HG02642 (cell line): ENCODE measurements at regions not wholly inside any gene's neighbourhood (a gene's known extent, or its start where the extent isn't known, plus 50 kb on each side); places are given as distances from the start of the nearest gene placed in this dataset.

ENCODE experiments used
- ATAC-seq: cut with Tn5 transposase; IDR thresholded peaks from one replicate; pipeline ENCODE4 v1.9.1; 2021; ENCODE audit warnings: mild to moderate bottlenecking; ENCODE audit not compliant: unreplicated experiment, poor library complexity

DNA sequence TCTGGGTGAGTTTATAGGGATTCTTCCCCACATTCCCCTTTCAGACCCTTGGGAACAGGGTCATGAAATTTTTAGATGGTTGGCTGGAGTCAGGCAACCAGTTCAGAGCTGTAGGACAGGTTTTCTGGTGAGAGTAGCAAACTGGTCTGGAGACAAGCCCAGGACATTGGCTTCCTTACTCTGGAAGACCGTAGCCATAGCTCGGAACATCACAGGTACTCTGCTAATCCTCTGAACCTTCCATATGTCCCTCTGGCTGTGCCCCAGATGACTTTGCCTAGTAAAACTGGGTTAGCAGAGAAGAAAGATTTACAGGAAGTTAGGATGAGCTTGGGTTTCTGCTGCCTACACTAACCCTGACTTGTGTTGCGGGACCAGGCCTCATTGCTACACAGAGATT, 104.5 kb upstream of the MKLN1 start:
- ATAC-seq = no peak

DNA sequence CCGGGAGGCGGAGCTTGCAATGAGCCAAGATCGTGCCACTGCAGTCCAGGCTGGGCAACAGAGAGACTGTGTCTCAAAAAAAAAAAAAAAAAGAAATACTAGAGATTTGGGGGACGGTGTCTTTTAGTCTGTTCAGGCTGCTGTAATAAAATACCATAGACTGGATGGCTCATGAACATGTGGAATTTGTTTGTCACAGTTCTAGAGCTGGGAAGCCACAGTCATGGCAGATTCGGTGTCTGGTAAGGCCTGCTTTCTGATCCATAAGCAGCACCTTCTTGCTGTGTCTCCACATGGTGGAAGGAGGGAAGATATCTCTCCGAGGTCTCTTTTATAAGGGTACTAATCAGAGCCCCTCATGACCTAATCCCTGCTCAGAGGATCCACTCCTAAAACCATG, 102.7 kb upstream of the MKLN1 start:
- no peak for ATAC-seq

DNA sequence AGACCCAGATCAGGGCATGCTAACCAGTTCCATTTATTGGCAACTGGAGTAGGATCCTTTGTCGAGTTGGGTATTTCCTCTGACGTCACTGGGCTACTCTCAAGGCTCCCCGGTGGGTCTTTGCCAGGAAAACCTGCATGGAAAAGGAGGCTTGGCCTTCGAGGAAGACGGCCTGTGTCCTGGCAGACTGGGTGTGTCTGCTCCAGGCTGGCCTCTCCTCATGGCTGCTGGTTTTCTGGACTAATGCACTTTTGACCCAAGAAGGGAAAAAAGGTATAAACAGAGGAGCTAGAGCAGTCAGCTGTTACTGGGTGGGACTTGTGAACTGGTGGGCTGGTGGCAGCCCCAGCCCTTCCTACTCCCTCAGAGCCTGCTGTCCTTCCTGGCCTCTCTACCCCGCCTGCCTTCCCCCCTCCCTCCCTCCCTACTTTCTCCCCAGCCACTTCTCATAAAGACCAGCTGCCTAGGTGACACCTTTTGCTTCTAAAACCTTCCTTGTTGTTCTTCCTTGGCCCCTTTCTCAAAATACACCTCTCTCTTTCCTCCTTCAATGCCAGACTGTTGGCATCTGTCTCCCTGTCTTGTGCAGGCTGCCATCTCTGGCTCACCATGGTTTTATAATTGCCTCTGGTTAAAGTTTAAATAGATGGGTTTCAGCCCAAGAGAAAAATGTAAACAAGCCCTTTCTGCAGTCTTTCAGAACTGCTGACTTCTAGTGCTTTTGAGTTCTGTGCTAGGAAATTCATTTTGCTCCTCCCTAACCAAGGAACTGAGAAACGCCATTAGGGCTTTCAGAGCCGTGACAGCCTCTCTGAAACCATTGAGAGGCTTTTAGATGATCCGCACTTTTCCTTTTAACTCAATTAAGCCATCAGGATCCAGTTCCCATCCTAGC, 101.8 kb upstream of the MKLN1 start:
- no peak for ATAC-seq

DNA sequence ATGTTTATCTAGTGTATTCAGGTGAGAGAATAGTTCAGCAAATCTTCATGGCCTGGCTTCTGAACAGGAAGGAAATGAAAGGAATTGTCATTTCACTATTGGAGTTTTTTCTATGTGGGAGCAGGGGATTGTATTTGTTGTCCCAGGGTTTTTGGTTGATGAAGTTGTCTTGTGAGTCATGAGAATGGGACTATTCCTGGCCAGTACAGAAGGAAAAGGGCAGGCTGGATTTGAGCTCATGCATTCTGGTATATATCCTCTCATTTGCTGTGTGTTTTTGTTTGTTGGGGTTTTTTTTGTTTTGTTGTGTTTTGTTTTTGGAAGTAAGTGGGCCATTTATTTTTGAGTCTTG, 101.2 kb upstream of the MKLN1 start:
- no peak for ATAC-seq

GRCh38 chr7:131231381-131232220, 96.1 kb upstream of the MKLN1 start:
- peak; percentile 81 for ATAC-seq

DNA sequence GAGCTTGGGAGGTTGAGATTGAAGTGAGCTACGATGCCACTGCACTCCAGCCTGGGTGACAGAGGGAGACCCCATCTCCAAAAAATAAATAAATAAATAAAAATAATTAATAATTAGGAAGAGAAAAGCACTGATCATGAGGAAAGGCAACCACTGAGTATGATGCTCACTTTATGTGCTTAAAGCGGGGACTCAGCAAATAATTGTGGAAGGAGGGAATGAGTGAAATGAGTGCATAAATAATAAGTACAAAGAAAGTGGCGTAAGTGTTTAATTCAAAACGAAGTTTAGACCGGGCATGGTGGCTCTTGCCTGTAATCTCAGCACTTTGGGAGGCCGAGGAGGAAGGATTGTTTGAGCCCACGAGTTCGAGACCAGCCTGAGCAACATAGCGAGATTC, 94.9 kb upstream of the MKLN1 start:
- ATAC-seq = no peak

DNA sequence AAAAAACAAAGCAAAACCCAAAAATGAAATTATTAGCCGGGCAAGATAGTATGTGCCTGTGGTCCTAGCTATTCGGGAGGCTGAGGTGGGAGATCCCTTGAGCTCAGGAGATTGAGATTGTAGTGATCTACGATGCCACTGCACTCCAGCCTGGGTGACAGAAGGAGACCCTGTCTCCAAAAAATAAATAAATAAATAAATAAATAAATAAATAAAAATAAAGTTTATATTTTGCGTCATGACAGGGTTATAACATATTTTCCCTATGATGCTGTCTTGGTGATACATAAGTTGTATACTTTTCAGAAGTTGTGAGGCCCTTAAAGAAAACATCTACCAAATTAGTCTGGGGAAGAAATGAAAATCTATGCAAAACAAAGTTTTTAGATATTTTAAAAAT, 94.5 kb upstream of the MKLN1 start:
- no peak for ATAC-seq

- ATAC-seq = no peak
Observed at GRCh38 chr7:131234719-131235488, 92.8 kb upstream of the MKLN1 start.

GRCh38 chr7:131235489-131236317, 92.0 kb upstream of the MKLN1 start:
- no peak for ATAC-seq

- ATAC-seq = no peak
Observed at GRCh38 chr7:131236318-131236672, 91.4 kb upstream of the MKLN1 start.

DNA sequence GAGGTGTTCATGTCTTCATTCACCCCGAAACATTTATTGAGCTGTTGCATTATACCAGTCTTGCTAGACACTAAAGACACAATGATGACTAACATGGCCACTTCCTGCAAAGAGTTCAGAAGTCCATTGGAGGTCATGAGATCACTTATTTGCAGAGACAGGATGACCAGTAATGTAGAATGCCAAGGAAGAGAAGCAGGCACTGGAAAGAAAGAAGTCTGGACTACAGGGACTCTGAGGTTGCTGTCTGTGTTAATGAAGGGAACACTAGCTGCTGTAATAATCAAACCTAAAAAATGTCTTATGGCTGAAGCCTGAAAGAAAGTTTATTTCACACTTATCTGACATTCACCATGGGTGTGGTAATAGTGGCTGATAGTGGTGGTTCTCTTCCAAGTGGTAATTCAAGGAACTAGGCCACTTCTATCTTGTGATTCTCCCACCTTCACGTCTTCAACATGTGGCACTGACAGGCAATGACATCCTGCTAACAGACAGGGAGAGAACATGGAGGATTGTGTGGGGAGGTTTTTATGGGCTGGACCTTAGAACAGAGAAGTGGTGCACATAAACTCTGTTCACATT, 89.2 kb upstream of the MKLN1 start:
- no peak for ATAC-seq

DNA sequence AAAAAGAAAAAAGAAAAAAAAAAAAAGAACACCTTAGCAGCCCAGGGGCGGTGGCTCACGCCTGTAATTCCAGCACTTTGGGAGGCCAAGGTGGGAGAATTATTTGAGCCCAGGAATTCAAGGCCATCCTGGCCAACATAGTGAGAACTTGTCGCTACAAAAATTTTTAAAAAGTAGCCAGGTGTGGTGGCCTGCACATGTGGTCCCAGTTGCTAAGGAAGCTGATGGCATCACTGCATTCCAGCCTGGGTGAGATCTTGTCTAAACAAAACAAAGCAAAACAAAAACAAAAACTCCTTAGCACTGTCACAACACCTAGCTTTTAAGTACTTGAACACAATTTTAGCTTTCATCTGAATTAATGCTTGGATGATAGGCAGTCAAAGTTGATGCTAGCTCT, 86.3 kb upstream of the MKLN1 start:
- no peak for ATAC-seq

GRCh38 chr7:131242123-131242650, 85.5 kb upstream of the MKLN1 start:
- no peak for ATAC-seq

DNA sequence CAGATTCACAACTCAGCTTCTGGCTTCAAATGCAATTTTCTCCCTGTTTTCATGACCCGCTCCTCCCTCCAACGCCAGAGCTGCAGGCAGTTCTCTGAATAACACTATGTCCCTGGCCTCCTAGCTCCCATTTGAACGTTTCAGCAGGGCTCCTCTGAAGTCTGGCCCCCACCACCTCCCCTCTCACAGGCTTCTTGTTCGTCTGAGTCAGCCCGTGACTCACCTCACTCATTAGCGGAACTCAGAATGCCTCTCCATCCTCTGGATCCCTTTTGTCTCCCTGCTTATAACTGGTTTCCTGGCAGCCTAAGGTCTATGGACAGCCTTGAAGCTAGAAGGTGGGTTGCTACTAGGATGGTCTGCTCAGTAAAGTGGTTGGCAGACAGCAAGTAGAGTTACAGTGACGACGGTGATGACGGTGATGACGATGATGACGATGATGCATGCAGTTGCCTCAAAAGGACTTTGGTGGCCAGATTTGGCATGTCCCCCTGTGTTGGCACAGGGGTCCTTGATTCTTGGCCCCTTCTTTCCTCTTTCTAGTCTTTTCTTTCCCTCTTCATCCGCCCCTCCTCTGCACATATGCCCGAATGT, 83.3 kb upstream of the MKLN1 start:
- no peak for ATAC-seq

GRCh38 chr7:131249003-131249402, 78.7 kb upstream of the MKLN1 start:
- ATAC-seq = no peak

GRCh38 chr7:131249483-131249882, 78.2 kb upstream of the MKLN1 start:
- ATAC-seq = no peak

DNA sequence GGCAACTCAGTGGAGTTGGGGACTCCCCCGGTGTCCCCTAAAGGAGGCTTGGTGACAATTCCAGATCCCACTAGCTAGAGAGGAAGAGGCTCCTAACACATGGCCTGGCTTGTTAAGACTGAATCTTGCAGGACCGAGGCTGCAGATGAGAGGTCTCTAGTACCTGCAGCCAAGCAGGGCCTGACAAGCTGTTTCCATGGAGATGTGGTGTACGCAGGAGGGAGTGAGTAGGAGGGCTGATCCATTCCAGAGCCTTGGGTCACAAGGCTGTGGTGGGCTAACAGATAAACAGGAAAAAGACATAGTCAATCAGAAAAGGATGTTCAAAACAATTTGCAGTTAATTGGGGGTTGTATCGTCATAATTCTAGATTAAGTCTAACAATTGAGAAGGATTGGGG, 77.3 kb upstream of the MKLN1 start:
- no peak for ATAC-seq

DNA sequence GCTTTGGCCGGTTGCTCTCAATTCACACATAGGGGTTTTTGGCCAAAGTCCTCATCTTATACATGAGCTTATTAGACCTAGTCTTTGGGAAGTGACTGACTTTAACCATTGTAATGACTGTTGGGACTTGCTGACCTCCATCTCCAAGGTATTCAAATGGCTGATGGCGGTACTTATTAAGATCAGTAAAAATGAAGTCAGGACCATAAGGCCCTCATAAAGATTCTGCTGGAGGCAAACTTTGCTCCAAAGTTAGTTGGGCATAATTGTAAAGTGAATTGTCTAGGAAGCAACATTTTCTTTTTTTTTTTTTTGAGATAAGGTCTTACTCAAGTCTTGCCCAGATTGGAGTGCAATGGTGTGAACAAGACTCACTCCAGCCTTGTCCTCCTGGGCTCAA, 76.3 kb upstream of the MKLN1 start:
- no peak for ATAC-seq

- no peak for ATAC-seq
Observed at GRCh38 chr7:131252976-131253375, 74.7 kb upstream of the MKLN1 start.
